GM23338 (cell line): ENCODE measurements at regions not wholly inside any gene's neighbourhood (a gene's known extent, or its start where the extent isn't known, plus 50 kb on each side); places are given as distances from the start of the nearest gene placed in this dataset.

Experiments
- ATAC-seq: fragments of 200-7000 bp; cut with Tn5 transposase; 3 replicates; pipeline ENCODE4 v1.9.1; 2020
- DNase-seq: peaks from one replicate; pipeline ENCODE4 v3.0.0-alpha.2; 2015; ENCODE audit warnings: low spot score
- H2AFZ ChIP-seq: fragments of 200-600 bp; sonication (generic); 2 replicates; pipeline ENCODE4 v1.8.0; 2016; ENCODE audit warnings: antibody characterized with exemption, mild to moderate bottlenecking, moderate library complexity
- H3F3A ChIP-seq: fragments of 200-600 bp; sonication (generic); replicated peaks from 2 replicates; pipeline ENCODE4 v1.8.0; 2017; ENCODE audit warnings: antibody characterized with exemption, mixed run types, low read depth
- H3K27ac ChIP-seq: fragments of 200-600 bp; sonication (generic); 2 replicates; pipeline ENCODE4 v1.6.1; 2016; ENCODE audit warnings: low read depth
- H3K27me3 ChIP-seq: fragments of 200-600 bp; sonication (generic); 2 replicates; pipeline ENCODE4 v1.8.0; 2016; ENCODE audit warnings: mild to moderate bottlenecking, mixed run types, moderate library complexity; ENCODE audit not compliant: insufficient read depth
- H3K36me3 ChIP-seq: fragments of 200-600 bp; sonication (generic); 2 replicates; pipeline ENCODE4 v1.8.0; 2016; ENCODE audit warnings: mild to moderate bottlenecking; ENCODE audit not compliant: insufficient read depth
- H3K4me1 ChIP-seq: fragments of 200-600 bp; sonication (generic); 2 replicates; pipeline ENCODE4 v1.8.0; 2016; ENCODE audit warnings: mild to moderate bottlenecking, moderate library complexity; ENCODE audit not compliant: insufficient read depth
- H3K4me2 ChIP-seq: fragments of 200-600 bp; sonication (generic); 2 replicates; pipeline ENCODE4 v1.7.1; 2017; ENCODE audit warnings: mixed run types
- H3K4me3 ChIP-seq: fragments of 200-600 bp; sonication (generic); 2 replicates; pipeline ENCODE4 v1.6.1; 2016; ENCODE audit warnings: mixed run types
- H3K79me2 ChIP-seq: fragments of 200-600 bp; sonication (generic); replicated peaks from 2 replicates; pipeline ENCODE4 v1.8.0; 2017; ENCODE audit warnings: mild to moderate bottlenecking; ENCODE audit not compliant: insufficient read depth
- H3K9me2 ChIP-seq: fragments of 200-600 bp; sonication (generic); 2 replicates; pipeline ENCODE4 v1.8.0; 2017; ENCODE audit not compliant: insufficient read depth
- H4K20me1 ChIP-seq: fragments of 200-600 bp; sonication (generic); replicated peaks from 2 replicates; pipeline ENCODE4 v1.8.0; 2017; ENCODE audit warnings: mild to moderate bottlenecking; ENCODE audit not compliant: insufficient read depth
- H3K27ac Mint-ChIP-seq: 2 replicates; pipeline ENCODE4 v1.8.0; 2020; ENCODE audit warnings: inconsistent platforms, mild to moderate bottlenecking, moderate library complexity, mixed read lengths
- H3K27me3 Mint-ChIP-seq: 3 replicates; pipeline ENCODE4 v1.8.0; 2022; ENCODE audit warnings: low read depth, mild to moderate bottlenecking, moderate library complexity, mixed read lengths, inconsistent platforms; ENCODE audit not compliant: insufficient read depth, poor library complexity
- H3K36me3 Mint-ChIP-seq: 3 replicates; pipeline ENCODE4 v1.8.0; 2021; ENCODE audit warnings: low read depth, mild to moderate bottlenecking, inconsistent platforms, moderate library complexity, mixed read lengths
- H3K4me1 Mint-ChIP-seq: 3 replicates; pipeline ENCODE4 v1.8.0; 2020; ENCODE audit warnings: mild to moderate bottlenecking, inconsistent platforms, mixed read lengths
- H3K4me3 Mint-ChIP-seq: 3 replicates; pipeline ENCODE4 v1.8.0; 2021; ENCODE audit warnings: moderate library complexity, mild to moderate bottlenecking, inconsistent platforms, mixed read lengths
- H3K9me3 Mint-ChIP-seq: 3 replicates; pipeline ENCODE4 v1.8.0; 2020; ENCODE audit warnings: moderate library complexity, mild to moderate bottlenecking, inconsistent platforms, mixed read lengths
- CREB1 ChIP-seq: fragments of 250-450 bp; sonication (Bioruptor Pico); IDR thresholded peaks from 2 replicates; pipeline ENCODE4 v1.5.0; 2020; ENCODE audit warnings: low read depth, mild to moderate bottlenecking, moderate library complexity
- CTCF ChIP-seq, 2 experiments: fragments of 200-600 bp in 1 of 2; sonication (generic) in 1 of 2; conservative IDR thresholded peaks; 2 replicates each; pipeline versions ENCODE4 v1.5.1 to v1.6.1; 2016 to 2017; ENCODE audit warnings: antibody characterized with exemption in 2 of 2, low read depth in 2 of 2, mild to moderate bottlenecking in 2 of 2, moderate library complexity in 1 of 2
- EZH2 ChIP-seq: fragments of 200-600 bp; sonication (generic); IDR thresholded peaks from one replicate; pipeline ENCODE4 v1.8.0; 2017; ENCODE audit warnings: antibody characterized with exemption, mild to moderate bottlenecking, low read depth; ENCODE audit not compliant: unreplicated experiment
- EZH2phosphoT487 ChIP-seq: fragments of 200-600 bp; sonication (generic); IDR thresholded peaks from one replicate; pipeline ENCODE4 v1.8.1; 2018; ENCODE audit warnings: antibody characterized with exemption; ENCODE audit not compliant: unreplicated experiment
- JUNB ChIP-seq: IDR thresholded peaks from one replicate; pipeline ENCODE4 v1.6.1; 2016; ENCODE audit warnings: antibody characterized with exemption; ENCODE audit not compliant: unreplicated experiment
- NANOG ChIP-seq: IDR thresholded peaks from 2 replicates; pipeline ENCODE4 v1.6.1; 2016; ENCODE audit warnings: antibody characterized with exemption, borderline replicate concordance
- POLR2AphosphoS5 ChIP-seq: IDR thresholded peaks from 2 replicates; pipeline ENCODE4 v1.6.1; 2016; ENCODE audit warnings: antibody characterized with exemption, low read depth
- STAT1 ChIP-seq: IDR thresholded peaks from one replicate; pipeline ENCODE4 v1.6.1; 2016; ENCODE audit warnings: antibody characterized with exemption; ENCODE audit not compliant: unreplicated experiment
- ZNF114 ChIP-seq: fragments of 250-450 bp; sonication (Bioruptor Pico); IDR thresholded peaks from 2 replicates; pipeline ENCODE4 v1.5.0; 2020; ENCODE audit warnings: mild to moderate bottlenecking, moderate library complexity
- ZNF331 ChIP-seq: fragments of 250-450 bp; sonication (Bioruptor Pico); IDR thresholded peaks from 2 replicates; pipeline ENCODE4 v1.5.0; 2020; ENCODE audit warnings: low read depth, mild to moderate bottlenecking, moderate library complexity
- TF ChIP-seq, protein P1 (sequence below): IDR thresholded peaks from one replicate; pipeline ENCODE4 v1.6.1; 2018; ENCODE audit warnings: antibody characterized with exemption; ENCODE audit not compliant: unreplicated experiment
- TF ChIP-seq, protein P2 (sequence below): IDR thresholded peaks from 2 replicates; pipeline ENCODE4 v1.6.1; 2016; ENCODE audit warnings: antibody characterized with exemption
- TF ChIP-seq, protein P3 (sequence below): fragments of 250-450 bp; sonication (Bioruptor Pico); IDR thresholded peaks from 2 replicates; pipeline ENCODE4 v1.5.0; 2020; ENCODE audit warnings: mild to moderate bottlenecking, moderate library complexity

DNA sequence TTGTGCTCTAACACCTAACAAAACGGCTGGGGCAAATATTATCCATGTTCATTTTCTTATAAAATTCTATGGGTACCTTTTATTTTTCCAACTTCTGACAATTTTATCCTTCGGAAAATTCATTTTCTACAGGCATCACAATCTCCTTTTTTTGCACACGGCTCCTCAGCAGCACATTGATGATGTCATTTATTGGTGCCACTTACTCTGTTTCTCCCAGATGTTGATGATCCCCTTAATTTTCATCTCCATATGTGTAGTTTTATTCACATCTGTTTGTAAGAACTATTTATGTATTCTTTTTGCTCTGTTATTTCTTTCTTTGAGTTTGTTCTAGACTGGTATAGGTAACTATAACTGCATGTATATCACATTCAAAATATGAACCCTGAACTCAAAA, 1660.8 kb upstream of the DDX18 start:
- no peaks in the 10 kb centered on the region for H3K36me3 Mint-ChIP-seq
- Histone ChIP-seq H3K27me3 (peaks cover 50% of the 10 kb centered on the region), H3K9me2 (no peaks in the 10 kb centered on the region), H3K4me3 (no peak overlapping the region), H4K20me1 (0 out of 2 replicates have a peak, but pooled peaks cover 1% of the 10 kb centered on the region), H3K4me2 (no peak overlapping the region), H3K4me1 (no peaks in the 10 kb centered on the region), H3K36me3 (no peaks in the 10 kb centered on the region), H3K27ac (no peak overlapping the region), H2AFZ (no peak overlapping the region), H3F3A (no peaks in the 10 kb centered on the region), H3K79me2 (no peaks in the 10 kb centered on the region)
- H3K27me3 Mint-ChIP-seq, result peaks cover 37% of the 10 kb centered on the region
- H3K4me3 Mint-ChIP-seq, result no peak overlapping the region
- H3K9me3 Mint-ChIP-seq, result peaks cover 2% of the 10 kb centered on the region; the same call in 1 of the 3 replicates
- no peak for ATAC-seq
- no peaks in the 10 kb centered on the region for H3K4me1 Mint-ChIP-seq
- no peak overlapping the region for H3K27ac Mint-ChIP-seq
- DNase-seq, result no peak
- TF ChIP-seq CREB1 (CRISPR knock-in tag) (no peak), ZNF114 (no peak), CTCF (conservative IDR thresholded peaks at IDR 0.05; ENCODE audit: low read depth in 2 of 2) (no peak), STAT1 (no peak), NANOG (no peak), EZH2phosphoT487 (no peak), JUNB (no peak), POLR2AphosphoS5 (no peak), ZNF331 (CRISPR knock-in tag) (no peak), EZH2 (no peak)
- TF ChIP-seq, protein P1, sequence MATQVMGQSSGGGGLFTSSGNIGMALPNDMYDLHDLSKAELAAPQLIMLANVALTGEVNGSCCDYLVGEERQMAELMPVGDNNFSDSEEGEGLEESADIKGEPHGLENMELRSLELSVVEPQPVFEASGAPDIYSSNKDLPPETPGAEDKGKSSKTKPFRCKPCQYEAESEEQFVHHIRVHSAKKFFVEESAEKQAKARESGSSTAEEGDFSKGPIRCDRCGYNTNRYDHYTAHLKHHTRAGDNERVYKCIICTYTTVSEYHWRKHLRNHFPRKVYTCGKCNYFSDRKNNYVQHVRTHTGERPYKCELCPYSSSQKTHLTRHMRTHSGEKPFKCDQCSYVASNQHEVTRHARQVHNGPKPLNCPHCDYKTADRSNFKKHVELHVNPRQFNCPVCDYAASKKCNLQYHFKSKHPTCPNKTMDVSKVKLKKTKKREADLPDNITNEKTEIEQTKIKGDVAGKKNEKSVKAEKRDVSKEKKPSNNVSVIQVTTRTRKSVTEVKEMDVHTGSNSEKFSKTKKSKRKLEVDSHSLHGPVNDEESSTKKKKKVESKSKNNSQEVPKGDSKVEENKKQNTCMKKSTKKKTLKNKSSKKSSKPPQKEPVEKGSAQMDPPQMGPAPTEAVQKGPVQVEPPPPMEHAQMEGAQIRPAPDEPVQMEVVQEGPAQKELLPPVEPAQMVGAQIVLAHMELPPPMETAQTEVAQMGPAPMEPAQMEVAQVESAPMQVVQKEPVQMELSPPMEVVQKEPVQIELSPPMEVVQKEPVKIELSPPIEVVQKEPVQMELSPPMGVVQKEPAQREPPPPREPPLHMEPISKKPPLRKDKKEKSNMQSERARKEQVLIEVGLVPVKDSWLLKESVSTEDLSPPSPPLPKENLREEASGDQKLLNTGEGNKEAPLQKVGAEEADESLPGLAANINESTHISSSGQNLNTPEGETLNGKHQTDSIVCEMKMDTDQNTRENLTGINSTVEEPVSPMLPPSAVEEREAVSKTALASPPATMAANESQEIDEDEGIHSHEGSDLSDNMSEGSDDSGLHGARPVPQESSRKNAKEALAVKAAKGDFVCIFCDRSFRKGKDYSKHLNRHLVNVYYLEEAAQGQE, result no peak
- TF ChIP-seq, protein P2, sequence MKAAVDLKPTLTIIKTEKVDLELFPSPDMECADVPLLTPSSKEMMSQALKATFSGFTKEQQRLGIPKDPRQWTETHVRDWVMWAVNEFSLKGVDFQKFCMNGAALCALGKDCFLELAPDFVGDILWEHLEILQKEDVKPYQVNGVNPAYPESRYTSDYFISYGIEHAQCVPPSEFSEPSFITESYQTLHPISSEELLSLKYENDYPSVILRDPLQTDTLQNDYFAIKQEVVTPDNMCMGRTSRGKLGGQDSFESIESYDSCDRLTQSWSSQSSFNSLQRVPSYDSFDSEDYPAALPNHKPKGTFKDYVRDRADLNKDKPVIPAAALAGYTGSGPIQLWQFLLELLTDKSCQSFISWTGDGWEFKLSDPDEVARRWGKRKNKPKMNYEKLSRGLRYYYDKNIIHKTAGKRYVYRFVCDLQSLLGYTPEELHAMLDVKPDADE, result no peak
- TF ChIP-seq, protein P3, sequence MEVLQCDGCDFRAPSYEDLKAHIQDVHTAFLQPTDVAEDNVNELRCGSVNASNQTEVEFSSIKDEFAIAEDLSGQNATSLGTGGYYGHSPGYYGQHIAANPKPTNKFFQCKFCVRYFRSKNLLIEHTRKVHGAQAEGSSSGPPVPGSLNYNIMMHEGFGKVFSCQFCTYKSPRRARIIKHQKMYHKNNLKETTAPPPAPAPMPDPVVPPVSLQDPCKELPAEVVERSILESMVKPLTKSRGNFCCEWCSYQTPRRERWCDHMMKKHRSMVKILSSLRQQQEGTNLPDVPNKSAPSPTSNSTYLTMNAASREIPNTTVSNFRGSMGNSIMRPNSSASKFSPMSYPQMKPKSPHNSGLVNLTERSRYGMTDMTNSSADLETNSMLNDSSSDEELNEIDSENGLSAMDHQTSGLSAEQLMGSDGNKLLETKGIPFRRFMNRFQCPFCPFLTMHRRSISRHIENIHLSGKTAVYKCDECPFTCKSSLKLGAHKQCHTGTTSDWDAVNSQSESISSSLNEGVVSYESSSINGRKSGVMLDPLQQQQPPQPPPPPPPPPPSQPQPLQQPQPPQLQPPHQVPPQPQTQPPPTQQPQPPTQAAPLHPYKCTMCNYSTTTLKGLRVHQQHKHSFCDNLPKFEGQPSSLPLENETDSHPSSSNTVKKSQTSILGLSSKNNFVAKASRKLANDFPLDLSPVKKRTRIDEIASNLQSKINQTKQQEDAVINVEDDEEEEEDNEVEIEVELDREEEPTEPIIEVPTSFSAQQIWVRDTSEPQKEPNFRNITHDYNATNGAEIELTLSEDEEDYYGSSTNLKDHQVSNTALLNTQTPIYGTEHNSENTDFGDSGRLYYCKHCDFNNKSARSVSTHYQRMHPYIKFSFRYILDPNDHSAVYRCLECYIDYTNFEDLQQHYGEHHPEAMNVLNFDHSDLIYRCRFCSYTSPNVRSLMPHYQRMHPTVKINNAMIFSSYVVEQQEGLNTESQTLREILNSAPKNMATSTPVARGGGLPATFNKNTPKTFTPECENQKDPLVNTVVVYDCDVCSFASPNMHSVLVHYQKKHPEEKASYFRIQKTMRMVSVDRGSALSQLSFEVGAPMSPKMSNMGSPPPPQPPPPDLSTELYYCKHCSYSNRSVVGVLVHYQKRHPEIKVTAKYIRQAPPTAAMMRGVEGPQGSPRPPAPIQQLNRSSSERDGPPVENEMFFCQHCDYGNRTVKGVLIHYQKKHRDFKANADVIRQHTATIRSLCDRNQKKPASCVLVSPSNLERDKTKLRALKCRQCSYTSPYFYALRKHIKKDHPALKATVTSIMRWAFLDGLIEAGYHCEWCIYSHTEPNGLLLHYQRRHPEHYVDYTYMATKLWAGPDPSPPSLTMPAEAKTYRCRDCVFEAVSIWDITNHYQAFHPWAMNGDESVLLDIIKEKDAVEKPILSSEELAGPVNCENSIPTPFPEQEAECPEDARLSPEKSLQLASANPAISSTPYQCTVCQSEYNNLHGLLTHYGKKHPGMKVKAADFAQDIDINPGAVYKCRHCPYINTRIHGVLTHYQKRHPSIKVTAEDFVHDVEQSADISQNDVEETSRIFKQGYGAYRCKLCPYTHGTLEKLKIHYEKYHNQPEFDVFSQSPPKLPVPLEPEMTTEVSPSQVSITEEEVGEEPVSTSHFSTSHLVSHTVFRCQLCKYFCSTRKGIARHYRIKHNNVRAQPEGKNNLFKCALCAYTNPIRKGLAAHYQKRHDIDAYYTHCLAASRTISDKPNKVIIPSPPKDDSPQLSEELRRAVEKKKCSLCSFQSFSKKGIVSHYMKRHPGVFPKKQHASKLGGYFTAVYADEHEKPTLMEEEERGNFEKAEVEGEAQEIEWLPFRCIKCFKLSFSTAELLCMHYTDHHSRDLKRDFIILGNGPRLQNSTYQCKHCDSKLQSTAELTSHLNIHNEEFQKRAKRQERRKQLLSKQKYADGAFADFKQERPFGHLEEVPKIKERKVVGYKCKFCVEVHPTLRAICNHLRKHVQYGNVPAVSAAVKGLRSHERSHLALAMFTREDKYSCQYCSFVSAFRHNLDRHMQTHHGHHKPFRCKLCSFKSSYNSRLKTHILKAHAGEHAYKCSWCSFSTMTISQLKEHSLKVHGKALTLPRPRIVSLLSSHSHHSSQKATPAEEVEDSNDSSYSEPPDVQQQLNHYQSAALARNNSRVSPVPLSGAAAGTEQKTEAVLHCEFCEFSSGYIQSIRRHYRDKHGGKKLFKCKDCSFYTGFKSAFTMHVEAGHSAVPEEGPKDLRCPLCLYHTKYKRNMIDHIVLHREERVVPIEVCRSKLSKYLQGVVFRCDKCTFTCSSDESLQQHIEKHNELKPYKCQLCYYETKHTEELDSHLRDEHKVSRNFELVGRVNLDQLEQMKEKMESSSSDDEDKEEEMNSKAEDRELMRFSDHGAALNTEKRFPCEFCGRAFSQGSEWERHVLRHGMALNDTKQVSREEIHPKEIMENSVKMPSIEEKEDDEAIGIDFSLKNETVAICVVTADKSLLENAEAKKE (CRISPR knock-in tag), result no peak
